H1 (cell line): ENCODE measurements at regions not wholly inside any gene's neighbourhood (a gene's known extent, or its start where the extent isn't known, plus 50 kb on each side); places are given as distances from the start of the nearest gene placed in this dataset.

ENCODE experiments used
- TF ChIP-seq, protein P1 (sequence below), 3 experiments: IDR thresholded peaks; 1 replicate in 2 of 3; 2 replicates in 1 of 3; pipeline versions ENCODE4 v1.5.1 to v1.6.1; 2011; ENCODE audit warnings: low read length in 3 of 3, mild to moderate bottlenecking in 3 of 3, inconsistent platforms in 2 of 3, low read depth in 1 of 3, moderate library complexity in 1 of 3; ENCODE audit not compliant: insufficient read depth in 1 of 3; ENCODE audit errors: control extremely low read depth in 1 of 3

DNA sequence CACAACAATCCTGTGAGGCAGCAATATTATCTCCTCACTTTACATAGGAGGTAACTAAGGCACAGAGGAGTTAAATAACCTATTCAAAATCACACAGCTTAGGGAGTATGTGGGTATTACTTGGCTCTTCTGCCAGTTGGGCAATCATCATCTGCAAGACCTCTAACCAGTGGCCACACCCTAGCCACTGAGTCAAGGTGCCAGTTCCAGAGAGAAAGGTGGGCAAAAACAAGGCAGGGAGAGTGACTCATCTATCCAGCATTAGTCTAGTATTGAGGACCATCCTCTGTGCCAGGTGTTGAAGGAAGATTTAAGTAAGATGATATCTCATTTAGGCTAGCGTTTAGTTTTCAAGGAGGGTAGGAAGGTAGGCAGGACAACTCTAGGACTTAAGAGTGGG, 113.9 kb upstream of the EOLA2 start (continued):
- TF ChIP-seq, protein P1, sequence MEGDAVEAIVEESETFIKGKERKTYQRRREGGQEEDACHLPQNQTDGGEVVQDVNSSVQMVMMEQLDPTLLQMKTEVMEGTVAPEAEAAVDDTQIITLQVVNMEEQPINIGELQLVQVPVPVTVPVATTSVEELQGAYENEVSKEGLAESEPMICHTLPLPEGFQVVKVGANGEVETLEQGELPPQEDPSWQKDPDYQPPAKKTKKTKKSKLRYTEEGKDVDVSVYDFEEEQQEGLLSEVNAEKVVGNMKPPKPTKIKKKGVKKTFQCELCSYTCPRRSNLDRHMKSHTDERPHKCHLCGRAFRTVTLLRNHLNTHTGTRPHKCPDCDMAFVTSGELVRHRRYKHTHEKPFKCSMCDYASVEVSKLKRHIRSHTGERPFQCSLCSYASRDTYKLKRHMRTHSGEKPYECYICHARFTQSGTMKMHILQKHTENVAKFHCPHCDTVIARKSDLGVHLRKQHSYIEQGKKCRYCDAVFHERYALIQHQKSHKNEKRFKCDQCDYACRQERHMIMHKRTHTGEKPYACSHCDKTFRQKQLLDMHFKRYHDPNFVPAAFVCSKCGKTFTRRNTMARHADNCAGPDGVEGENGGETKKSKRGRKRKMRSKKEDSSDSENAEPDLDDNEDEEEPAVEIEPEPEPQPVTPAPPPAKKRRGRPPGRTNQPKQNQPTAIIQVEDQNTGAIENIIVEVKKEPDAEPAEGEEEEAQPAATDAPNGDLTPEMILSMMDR (IDR thresholded peaks at IDR 0.05; ENCODE audit: control extremely low read depth in 1 of 3, insufficient read depth in 1 of 3, low read depth in 1 of 3, low read length in 3 of 3) = no peak
